ENCODE measurements at regions not wholly inside any gene's neighbourhood (a gene's known extent, or its start where the extent isn't known, plus 50 kb on each side); places are given as distances from the start of the nearest gene placed in this dataset.
"Not testable (repeated sequence)": the region's sequence is repeated elsewhere in the genome, so short reads cannot be mapped to it uniquely, and the experiment has no call there.

- H3K27me3 Mint-ChIP-seq (ENCODE audit: insufficient read depth, unreplicated experiment); H3K4me1 Mint-ChIP-seq (ENCODE audit: low read depth, unreplicated experiment); BruUV-seq (replicated peaks); intact Hi-C loops (cut with micrococcal nuclease; ENCODE audit: unreplicated experiment); H3K4me3 ChIP-seq (ENCODE audit: low read depth, low read length); H3K36me3 ChIP-seq (ENCODE audit: control insufficient read depth, insufficient read depth, low read length); DNase-seq; H3K27ac Mint-ChIP-seq (ENCODE audit: unreplicated experiment); H3K27me3 ChIP-seq (replicated peaks; ENCODE audit: control insufficient read depth, insufficient read depth, low read length); POLR2A ChIA-PET; CTCF ChIA-PET; H3K4me3 Mint-ChIP-seq (ENCODE audit: unreplicated experiment); H3K9me3 Mint-ChIP-seq (ENCODE audit: unreplicated experiment); H3K36me3 Mint-ChIP-seq (ENCODE audit: insufficient read depth, unreplicated experiment); H3K4me1 ChIP-seq; H3K9me3 ChIP-seq: not testable (repeated sequence)
Measured at GRCh38 chr21:6556516-6556915, 3964.9 kb upstream of the TPTE start.

- BruUV-seq (replicated peaks); H3K9me3 ChIP-seq; H3K4me1 ChIP-seq; H3K4me3 Mint-ChIP-seq (ENCODE audit: unreplicated experiment); H3K27me3 ChIP-seq (replicated peaks; ENCODE audit: control insufficient read depth, insufficient read depth, low read length); H3K36me3 ChIP-seq (ENCODE audit: control insufficient read depth, insufficient read depth, low read length); H3K27me3 Mint-ChIP-seq (ENCODE audit: insufficient read depth, unreplicated experiment); H3K27ac Mint-ChIP-seq (ENCODE audit: unreplicated experiment); POLR2A ChIA-PET; DNase-seq; H3K9me3 Mint-ChIP-seq (ENCODE audit: unreplicated experiment); H3K4me3 ChIP-seq (ENCODE audit: low read depth, low read length); H3K36me3 Mint-ChIP-seq (ENCODE audit: insufficient read depth, unreplicated experiment); intact Hi-C loops (cut with micrococcal nuclease; ENCODE audit: unreplicated experiment); CTCF ChIA-PET; H3K4me1 Mint-ChIP-seq (ENCODE audit: low read depth, unreplicated experiment): not testable (repeated sequence)
Measured at GRCh38 chr21:6557415-6557814, 3964.0 kb upstream of the TPTE start.

- H3K9me3 Mint-ChIP-seq (ENCODE audit: unreplicated experiment); DNase-seq; BruUV-seq (replicated peaks); H3K27ac Mint-ChIP-seq (ENCODE audit: unreplicated experiment); H3K4me3 Mint-ChIP-seq (ENCODE audit: unreplicated experiment); CTCF ChIA-PET; H3K4me1 Mint-ChIP-seq (ENCODE audit: low read depth, unreplicated experiment); intact Hi-C loops (cut with micrococcal nuclease; ENCODE audit: unreplicated experiment); POLR2A ChIA-PET; H3K4me3 ChIP-seq (ENCODE audit: low read depth, low read length); H3K36me3 Mint-ChIP-seq (ENCODE audit: insufficient read depth, unreplicated experiment); H3K9me3 ChIP-seq; H3K27me3 Mint-ChIP-seq (ENCODE audit: insufficient read depth, unreplicated experiment); H3K27me3 ChIP-seq (replicated peaks; ENCODE audit: control insufficient read depth, insufficient read depth, low read length); H3K36me3 ChIP-seq (ENCODE audit: control insufficient read depth, insufficient read depth, low read length); H3K4me1 ChIP-seq: not testable (repeated sequence)
Measured at GRCh38 chr21:6561168-6561567, 3960.2 kb upstream of the TPTE start.

- H3K36me3 ChIP-seq (ENCODE audit: control insufficient read depth, insufficient read depth, low read length); H3K4me1 ChIP-seq; CTCF ChIA-PET; BruUV-seq (replicated peaks); H3K36me3 Mint-ChIP-seq (ENCODE audit: insufficient read depth, unreplicated experiment); H3K9me3 Mint-ChIP-seq (ENCODE audit: unreplicated experiment); POLR2A ChIA-PET; H3K4me1 Mint-ChIP-seq (ENCODE audit: low read depth, unreplicated experiment); intact Hi-C loops (cut with micrococcal nuclease; ENCODE audit: unreplicated experiment); H3K9me3 ChIP-seq; H3K27me3 ChIP-seq (replicated peaks; ENCODE audit: control insufficient read depth, insufficient read depth, low read length); DNase-seq; H3K27ac Mint-ChIP-seq (ENCODE audit: unreplicated experiment); H3K4me3 ChIP-seq (ENCODE audit: low read depth, low read length); H3K27me3 Mint-ChIP-seq (ENCODE audit: insufficient read depth, unreplicated experiment); H3K4me3 Mint-ChIP-seq (ENCODE audit: unreplicated experiment): not testable (repeated sequence)
Measured at GRCh38 chr21:6561578-6561977, 3959.8 kb upstream of the TPTE start.

GRCh38 chr21:6564543-6565166, 3956.7 kb upstream of the TPTE start:
- DNase-seq; H3K4me1 Mint-ChIP-seq (ENCODE audit: low read depth, unreplicated experiment); H3K36me3 ChIP-seq (ENCODE audit: control insufficient read depth, insufficient read depth, low read length); H3K4me3 Mint-ChIP-seq (ENCODE audit: unreplicated experiment); H3K36me3 Mint-ChIP-seq (ENCODE audit: insufficient read depth, unreplicated experiment); H3K27me3 Mint-ChIP-seq (ENCODE audit: insufficient read depth, unreplicated experiment); H3K9me3 Mint-ChIP-seq (ENCODE audit: unreplicated experiment); BruUV-seq (replicated peaks); H3K9me3 ChIP-seq; H3K4me1 ChIP-seq; intact Hi-C loops (cut with micrococcal nuclease; ENCODE audit: unreplicated experiment); H3K27ac Mint-ChIP-seq (ENCODE audit: unreplicated experiment); CTCF ChIA-PET; H3K27me3 ChIP-seq (replicated peaks; ENCODE audit: control insufficient read depth, insufficient read depth, low read length); POLR2A ChIA-PET; H3K4me3 ChIP-seq (ENCODE audit: low read depth, low read length): not testable (repeated sequence)

GRCh38 chr21:6565190-6566094, 3955.9 kb upstream of the TPTE start:
- H3K9me3 Mint-ChIP-seq (ENCODE audit: unreplicated experiment); POLR2A ChIA-PET; H3K36me3 Mint-ChIP-seq (ENCODE audit: insufficient read depth, unreplicated experiment); H3K4me1 ChIP-seq; H3K4me1 Mint-ChIP-seq (ENCODE audit: low read depth, unreplicated experiment); H3K4me3 ChIP-seq (ENCODE audit: low read depth, low read length); H3K36me3 ChIP-seq (ENCODE audit: control insufficient read depth, insufficient read depth, low read length); H3K27me3 ChIP-seq (replicated peaks; ENCODE audit: control insufficient read depth, insufficient read depth, low read length); H3K9me3 ChIP-seq; H3K4me3 Mint-ChIP-seq (ENCODE audit: unreplicated experiment); intact Hi-C loops (cut with micrococcal nuclease; ENCODE audit: unreplicated experiment); H3K27me3 Mint-ChIP-seq (ENCODE audit: insufficient read depth, unreplicated experiment); BruUV-seq (replicated peaks); CTCF ChIA-PET: not testable (repeated sequence)
- peak; percentile 0 to 45 for DNase-seq
- peak overlapping the region; percentile 42 for H3K27ac Mint-ChIP-seq (ENCODE audit: unreplicated experiment)

- H3K4me3 Mint-ChIP-seq (ENCODE audit: unreplicated experiment); H3K9me3 Mint-ChIP-seq (ENCODE audit: unreplicated experiment); DNase-seq; BruUV-seq (replicated peaks); H3K4me3 ChIP-seq (ENCODE audit: low read depth, low read length); H3K36me3 Mint-ChIP-seq (ENCODE audit: insufficient read depth, unreplicated experiment); H3K9me3 ChIP-seq; H3K27me3 Mint-ChIP-seq (ENCODE audit: insufficient read depth, unreplicated experiment); POLR2A ChIA-PET; H3K4me1 Mint-ChIP-seq (ENCODE audit: low read depth, unreplicated experiment); H3K4me1 ChIP-seq; H3K27ac Mint-ChIP-seq (ENCODE audit: unreplicated experiment); CTCF ChIA-PET; intact Hi-C loops (cut with micrococcal nuclease; ENCODE audit: unreplicated experiment); H3K27me3 ChIP-seq (replicated peaks; ENCODE audit: control insufficient read depth, insufficient read depth, low read length); H3K36me3 ChIP-seq (ENCODE audit: control insufficient read depth, insufficient read depth, low read length): not testable (repeated sequence)
Measured at GRCh38 chr21:6567542-6567941, 3953.8 kb upstream of the TPTE start.

All from Caco-2 (cell line).